B cell (primary cell): ENCODE measurements at regions not wholly inside any gene's neighbourhood (a gene's known extent, or its start where the extent isn't known, plus 50 kb on each side); places are given as distances from the start of the nearest gene placed in this dataset.

ENCODE experiments used
- EZH2 ChIP-seq: IDR thresholded peaks from 2 replicates; pipeline ENCODE4 v1.6.1; 2012; ENCODE audit warnings: borderline replicate concordance, low read depth, mild to moderate bottlenecking, moderate library complexity, low read length; ENCODE audit not compliant: insufficient read depth, poor library complexity, severe bottlenecking
- TF ChIP-seq, protein P1 (sequence below): fragments of 200-600 bp; IDR thresholded peaks from one replicate; pipeline ENCODE4 v1.8.0; 2022; ENCODE audit warnings: antibody characterized with exemption, mild to moderate bottlenecking

- TF ChIP-seq EZH2: no peak
- TF ChIP-seq, protein P1, sequence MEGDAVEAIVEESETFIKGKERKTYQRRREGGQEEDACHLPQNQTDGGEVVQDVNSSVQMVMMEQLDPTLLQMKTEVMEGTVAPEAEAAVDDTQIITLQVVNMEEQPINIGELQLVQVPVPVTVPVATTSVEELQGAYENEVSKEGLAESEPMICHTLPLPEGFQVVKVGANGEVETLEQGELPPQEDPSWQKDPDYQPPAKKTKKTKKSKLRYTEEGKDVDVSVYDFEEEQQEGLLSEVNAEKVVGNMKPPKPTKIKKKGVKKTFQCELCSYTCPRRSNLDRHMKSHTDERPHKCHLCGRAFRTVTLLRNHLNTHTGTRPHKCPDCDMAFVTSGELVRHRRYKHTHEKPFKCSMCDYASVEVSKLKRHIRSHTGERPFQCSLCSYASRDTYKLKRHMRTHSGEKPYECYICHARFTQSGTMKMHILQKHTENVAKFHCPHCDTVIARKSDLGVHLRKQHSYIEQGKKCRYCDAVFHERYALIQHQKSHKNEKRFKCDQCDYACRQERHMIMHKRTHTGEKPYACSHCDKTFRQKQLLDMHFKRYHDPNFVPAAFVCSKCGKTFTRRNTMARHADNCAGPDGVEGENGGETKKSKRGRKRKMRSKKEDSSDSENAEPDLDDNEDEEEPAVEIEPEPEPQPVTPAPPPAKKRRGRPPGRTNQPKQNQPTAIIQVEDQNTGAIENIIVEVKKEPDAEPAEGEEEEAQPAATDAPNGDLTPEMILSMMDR: no peak
Observed at GRCh38 chr10:130369645-130370381, 233.6 kb downstream of the GLRX3 start.
